GM12872 (cell line): ENCODE measurements at regions not wholly inside any gene's neighbourhood (a gene's known extent, or its start where the extent isn't known, plus 50 kb on each side); places are given as distances from the start of the nearest gene placed in this dataset.

ENCODE experiments used
- TF ChIP-seq, protein P1 (sequence below): IDR thresholded peaks from 3 replicates; pipeline ENCODE4 v1.5.1; 2011; ENCODE audit warnings: low read depth, mild to moderate bottlenecking, low read length, moderate library complexity; ENCODE audit not compliant: insufficient read depth

DNA sequence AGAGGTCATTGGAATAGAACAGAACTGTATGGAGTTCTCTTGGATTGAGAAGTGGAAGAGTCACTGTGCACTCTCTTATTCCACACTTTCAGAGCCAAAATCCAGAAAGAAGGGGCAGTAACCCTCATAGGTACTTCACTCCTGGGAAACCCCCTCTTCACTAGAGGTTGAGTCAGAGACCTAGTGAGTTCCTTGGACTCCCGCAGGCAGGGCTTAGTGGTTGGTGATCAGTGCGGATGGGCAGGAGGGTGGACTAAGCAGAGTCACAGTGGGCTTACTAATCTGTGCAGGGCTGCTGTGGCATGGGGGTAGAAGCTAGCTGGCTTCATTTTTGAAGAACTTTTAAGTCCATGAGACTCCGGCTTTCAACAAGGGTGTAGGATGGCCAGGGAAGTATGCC, 95.0 kb upstream of the MLN start:
- TF ChIP-seq, protein P1, sequence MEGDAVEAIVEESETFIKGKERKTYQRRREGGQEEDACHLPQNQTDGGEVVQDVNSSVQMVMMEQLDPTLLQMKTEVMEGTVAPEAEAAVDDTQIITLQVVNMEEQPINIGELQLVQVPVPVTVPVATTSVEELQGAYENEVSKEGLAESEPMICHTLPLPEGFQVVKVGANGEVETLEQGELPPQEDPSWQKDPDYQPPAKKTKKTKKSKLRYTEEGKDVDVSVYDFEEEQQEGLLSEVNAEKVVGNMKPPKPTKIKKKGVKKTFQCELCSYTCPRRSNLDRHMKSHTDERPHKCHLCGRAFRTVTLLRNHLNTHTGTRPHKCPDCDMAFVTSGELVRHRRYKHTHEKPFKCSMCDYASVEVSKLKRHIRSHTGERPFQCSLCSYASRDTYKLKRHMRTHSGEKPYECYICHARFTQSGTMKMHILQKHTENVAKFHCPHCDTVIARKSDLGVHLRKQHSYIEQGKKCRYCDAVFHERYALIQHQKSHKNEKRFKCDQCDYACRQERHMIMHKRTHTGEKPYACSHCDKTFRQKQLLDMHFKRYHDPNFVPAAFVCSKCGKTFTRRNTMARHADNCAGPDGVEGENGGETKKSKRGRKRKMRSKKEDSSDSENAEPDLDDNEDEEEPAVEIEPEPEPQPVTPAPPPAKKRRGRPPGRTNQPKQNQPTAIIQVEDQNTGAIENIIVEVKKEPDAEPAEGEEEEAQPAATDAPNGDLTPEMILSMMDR, result no peak

DNA sequence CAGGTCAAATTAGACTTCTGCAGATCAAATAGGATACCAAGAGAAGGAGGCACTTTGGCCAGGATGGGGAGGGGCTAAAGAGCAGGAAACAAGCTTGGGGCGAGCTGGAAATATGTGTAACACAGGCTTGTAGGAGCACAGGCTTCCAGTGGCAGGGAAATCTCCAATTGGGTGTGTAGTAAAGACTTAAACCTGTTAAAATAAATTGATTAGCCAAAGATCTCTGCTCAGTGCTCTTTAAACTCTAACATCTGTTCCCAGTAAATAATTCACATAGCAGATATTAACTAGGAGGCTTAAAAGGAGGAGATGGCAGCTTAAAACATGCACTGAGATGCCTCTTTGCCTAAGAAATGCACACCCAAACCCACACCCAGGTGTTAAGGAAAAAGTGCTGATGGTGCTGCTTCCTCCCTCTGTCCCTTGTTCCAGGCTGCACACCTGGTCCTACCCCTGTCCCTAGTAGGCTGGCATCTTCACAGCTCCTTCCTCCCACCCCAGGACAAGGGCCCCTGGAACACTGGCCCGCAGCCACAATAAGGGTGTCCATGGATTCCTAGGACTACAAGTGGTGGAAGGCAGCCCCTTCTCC, 93.5 kb upstream of the MLN start:
- TF ChIP-seq, protein P1, result no peak

DNA sequence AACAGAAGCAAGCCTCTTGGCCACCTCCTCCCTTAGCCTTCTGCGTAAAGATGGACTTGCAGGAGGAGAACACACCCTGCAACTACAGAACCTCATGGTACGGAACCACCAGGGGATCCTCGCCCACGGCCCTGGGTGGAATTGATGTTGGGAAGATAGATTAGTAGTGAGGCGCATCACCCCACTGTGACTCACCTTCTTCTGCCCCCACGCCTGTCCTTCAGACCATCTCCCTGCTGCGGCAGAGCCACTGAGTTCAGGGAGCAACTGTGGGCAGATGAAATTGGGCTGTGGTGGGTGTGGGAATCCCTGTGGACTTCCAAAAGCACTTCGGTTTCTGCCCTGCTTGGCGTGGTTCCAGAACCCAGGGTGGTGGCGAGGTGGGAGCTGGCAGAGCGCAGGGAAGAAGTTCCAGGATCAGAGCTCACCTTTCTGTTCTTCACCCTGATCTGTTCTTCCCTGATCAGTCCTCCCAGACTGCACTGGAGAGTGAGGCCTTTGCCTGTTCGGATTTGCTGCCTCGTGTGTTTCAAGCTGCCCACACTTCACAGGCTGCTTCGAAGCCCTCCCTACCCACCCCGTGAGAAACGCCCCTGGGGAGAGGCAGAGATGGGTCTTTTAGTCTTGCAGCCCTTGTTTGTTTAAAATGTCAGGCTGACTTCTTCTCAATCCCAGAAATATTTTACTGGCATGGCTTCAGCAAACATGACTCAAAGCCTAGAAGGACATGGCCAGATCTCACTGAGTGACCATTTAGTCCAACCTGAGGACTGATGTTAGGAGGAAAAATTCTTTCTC, 92.8 kb upstream of the MLN start:
- TF ChIP-seq, protein P1, result no peak

DNA sequence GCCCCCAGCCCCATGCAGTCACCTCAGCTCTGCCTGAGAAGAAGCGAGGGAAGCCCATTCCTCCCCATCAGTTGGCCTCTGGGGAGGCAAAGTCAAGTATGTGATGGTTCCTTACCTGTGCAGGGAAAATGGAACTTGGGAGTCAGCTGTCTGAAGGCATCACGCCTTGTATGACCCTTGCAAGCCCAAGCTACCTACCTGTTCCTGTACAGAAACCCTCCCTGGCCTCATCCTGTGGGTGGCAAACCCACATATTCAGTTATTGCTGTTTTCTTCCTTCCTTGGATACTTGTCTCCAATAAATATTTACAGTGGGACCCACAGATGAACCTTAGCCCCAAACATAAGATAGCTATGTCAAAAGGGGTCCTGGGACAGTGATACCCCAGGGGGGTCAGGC, 92.2 kb upstream of the MLN start:
- TF ChIP-seq, protein P1, result no peak

DNA sequence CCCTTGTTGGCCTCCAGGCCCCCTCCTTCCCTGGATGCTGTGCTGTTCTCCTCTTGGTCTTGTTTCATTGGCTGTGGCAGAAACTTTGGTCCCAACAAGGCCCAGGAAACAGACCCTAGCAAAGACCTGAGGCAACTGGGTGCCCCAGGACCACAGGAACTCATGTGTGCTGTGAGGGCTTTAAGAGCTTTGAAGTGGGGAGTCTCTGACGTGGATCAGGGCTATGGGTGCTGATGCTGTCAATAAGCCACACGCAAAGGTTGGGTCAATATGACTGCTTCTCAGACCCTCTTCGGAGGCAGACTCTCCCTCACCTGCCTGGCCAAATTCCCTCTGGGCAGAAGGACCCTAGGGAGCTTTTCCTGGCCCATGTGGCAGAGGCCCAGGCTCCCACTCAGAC, 91.5 kb upstream of the MLN start:
- TF ChIP-seq, protein P1, result no peak

DNA sequence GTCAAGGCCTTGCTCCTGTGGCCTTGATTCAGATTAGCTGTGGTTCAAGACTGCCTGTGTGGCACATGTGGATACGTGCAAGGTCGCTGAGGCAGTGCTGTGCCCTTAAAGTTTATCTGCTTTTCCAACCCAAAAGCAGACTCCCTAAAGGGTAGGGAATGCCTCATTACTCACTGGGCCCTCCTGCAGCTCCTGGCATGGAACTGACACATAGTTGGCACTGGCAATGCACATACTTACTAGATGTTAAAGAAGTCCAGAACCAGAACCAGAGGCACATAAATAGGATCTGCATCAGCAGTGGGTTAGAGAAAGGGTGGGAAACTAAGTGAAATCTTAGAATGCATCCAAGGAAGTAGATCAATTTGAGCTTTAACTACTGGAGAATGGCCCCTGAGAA, 90.6 kb upstream of the MLN start:
- TF ChIP-seq, protein P1, result no peak

DNA sequence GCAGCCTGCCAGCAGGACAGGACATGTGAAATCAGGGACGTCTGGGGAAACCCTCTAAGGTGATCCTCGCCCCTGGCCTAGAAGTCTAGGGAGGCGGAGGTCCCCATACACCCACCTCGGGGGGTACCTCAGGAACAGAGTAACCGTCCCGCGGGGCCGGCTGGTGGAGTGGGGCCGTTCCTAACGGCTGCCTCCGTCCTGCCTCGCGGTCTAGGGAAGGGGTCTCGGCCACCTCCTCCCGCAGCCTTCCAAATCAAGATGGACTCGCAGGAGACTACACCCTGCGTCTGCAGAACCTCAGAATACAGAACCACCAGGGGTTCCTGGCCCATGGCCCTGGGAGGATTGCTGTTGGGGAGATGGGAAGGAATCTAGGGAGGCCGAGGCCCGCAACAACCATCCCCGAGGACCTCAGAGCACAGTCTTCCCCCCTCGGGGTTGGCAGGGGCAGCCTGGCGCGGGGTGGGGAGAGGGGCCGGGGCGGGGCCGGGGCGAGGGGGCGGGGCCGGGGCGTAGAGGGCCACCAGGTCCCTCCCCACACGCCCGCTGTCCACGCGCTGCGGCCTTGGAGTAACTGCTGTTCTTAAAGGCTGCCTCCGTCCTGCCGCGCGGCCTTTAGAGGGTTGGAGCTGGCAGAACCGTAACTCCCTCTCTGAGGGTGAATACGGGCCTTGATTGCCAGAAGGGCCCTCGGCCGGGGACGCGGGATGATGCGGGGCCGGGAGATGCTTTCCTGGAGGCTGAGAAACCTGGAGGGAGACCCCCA, 89.0 kb upstream of the MLN start:
- TF ChIP-seq, protein P1, result no peak
